Activated CD4-positive, alpha-beta T cell treated with anti-CD3 and anti-CD28 coated beads, Interleukin-2, amount 50 U/mL, for 24 hours (primary cell): ENCODE measurements at regions not wholly inside any gene's neighbourhood (a gene's known extent, or its start where the extent isn't known, plus 50 kb on each side); places are given as distances from the start of the nearest gene placed in this dataset.

Experiments used
- DNase-seq, 2 donors: peaks; one replicate each; pipeline ENCODE4 v3.0.0-alpha.2; 2020; ENCODE audit warnings: low read depth in 1 of 2, low spot score in 1 of 2

DNA sequence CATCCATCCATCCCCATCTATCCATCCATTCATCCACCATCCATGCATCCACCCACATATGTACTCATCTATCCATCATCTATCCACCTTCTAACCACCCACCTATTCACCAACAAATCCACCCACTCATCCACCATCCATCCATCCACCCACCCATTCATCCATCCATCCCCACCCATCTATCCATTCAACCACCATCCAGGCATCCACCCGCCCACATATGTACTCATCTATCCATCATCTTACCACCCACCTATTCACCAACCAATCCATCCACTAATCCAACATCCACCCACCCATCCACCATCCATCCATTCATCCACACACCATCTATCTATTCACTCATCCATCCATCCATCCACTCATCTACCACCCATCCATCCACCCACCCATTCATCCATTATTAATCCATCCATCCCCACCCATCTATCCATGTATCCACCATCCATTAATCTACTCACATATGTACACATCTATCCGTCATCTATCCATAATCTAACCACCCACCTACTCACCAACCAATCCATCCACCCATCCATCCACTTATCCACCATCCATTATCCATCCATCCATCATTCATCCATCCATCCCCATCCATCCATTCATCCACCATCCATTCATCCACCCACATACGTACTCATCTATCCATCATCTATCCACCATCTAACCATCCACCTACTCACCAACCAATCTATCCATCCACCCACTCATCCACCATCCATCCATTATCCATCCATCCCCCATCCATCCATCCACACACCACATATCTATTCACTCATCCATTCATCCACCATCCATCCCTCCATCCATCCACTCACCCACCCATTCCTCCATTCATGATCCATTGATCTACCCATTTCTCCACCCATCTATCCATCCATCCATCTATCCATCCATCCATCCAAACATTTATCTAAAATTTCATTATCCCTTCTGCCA lies 940.0 kb downstream of the BRD1 start:
- DNase-seq: no peak

DNA sequence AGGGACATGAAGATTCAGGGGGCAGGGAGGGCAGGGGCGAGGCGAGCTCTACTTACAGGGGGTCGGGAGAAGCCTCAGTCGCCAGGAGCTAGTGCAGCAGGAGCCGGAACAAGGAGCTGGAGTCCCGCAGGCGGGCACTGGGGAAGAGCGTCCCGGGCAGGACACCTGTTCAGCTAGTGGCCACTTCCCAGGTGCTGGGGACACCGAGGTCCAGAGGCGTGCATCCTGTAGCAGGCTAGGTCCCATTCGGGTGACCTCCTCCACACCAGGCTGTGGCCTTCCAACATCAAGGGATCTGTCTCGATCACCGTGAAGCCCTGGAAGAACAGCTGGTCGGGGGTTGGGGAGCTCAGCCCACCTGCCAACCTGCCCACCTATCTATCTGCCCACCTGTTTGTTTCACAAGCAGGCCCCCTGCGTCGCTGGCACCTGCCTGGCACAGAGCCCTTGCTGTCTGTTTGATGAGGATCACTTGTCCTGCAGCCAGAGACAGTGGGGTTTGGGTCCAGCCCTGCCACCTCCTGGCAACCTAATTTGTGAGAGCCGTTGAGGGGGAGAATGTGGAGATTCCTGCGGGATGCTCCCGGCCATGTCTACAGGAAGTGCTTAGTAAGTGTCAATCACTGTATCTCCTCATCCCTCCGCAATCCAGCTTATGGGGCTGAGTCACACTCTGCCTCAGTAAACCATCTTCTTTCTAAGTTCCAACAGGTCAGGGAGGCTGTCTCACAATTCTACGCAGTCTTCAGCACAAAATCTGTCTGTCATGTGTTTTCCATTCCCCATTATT lies 940.9 kb downstream of the BRD1 start:
- DNase-seq: no peak

DNA sequence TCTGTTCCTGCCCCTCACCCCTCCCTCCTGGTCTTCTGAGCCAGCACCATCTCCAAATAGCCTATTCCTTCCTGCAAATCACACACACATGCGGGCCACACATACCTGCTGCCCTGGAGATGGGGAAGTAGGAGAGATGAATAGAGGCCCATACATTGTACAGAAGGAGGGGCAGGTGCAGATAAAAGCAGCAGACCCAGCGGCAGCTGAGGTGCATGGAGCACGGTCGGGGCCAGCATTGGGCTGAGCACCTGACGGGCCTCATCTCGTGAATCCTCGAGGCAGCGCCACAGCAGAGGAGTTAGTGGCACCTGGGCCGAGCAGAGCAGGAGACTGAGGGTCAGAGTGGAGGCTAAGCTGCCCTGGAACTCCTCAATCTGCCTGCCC lies 941.8 kb downstream of the BRD1 start:
- no peak for DNase-seq

DNA sequence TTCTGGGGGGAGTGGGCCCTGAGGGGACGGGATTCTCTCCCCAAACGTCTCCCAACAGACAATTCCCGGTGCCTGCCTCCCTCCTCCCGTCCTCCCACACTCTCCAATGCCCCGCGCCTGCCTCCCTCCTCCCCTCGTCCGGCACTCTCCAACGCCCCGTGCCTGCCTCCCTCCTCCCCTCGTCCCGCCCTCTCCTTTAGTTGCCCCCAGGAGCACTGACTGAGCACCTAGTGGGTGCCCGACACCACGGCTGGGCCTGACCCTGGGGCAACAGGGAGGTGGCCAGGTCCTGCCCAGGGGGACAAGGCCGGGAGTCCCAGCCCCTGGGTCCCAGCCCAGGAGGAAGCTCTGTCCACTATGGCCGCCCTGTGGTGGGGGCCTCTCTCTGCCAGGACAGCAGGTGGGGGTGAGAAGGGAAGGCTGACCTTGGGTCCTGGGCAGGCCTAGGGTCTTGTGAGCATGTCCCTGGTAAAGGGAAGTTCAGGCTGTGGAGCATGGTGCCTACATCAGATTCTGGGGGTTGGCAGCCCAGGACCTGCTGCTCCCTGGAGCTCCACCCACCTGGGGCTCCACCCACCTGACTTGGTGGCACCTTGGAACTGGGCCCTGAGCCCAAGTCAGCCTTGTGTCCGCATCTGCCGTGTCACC lies 942.3 kb downstream of the BRD1 start:
- no peak for DNase-seq

DNA sequence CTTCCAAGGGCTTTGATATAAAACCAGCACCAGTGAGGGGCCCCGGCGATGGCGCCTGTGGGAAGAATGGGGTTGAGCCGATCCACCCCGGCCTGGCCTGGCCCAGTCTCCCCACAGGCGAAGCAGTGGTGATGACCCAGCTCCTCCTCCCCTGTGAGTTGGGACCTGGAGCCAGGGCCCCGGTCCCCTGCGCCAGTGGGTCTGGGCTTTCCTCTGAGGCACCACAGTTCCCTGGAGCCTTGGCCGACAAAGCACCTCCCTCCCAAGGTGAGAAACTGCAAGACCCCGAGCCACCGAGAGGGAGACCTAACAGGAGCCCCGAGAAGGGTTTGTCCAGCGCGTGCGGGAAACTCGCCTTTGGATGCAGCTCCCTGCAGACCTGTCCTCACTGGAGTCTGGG lies 942.9 kb downstream of the BRD1 start:
- no peak for DNase-seq

DNA sequence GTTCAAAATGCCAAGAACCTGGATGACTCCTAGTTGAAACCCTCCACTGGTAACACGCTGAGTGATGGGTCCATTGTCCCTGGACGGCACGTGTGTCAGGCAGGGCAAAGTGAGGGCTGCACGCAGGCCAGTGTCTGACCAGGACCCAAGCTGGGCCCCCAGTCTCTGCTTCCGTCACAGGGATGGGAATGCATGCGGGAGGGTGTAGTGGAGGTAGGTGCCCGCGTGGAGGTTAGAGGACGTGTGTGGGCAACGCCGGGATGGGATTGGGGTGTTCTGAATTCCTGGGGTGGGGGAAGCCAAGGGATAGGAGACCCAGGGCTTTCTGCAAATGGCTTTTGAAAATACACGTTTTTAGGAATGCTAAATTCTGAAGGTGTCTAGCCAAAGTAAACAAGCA lies 943.3 kb downstream of the BRD1 start:
- no peak for DNase-seq

DNA sequence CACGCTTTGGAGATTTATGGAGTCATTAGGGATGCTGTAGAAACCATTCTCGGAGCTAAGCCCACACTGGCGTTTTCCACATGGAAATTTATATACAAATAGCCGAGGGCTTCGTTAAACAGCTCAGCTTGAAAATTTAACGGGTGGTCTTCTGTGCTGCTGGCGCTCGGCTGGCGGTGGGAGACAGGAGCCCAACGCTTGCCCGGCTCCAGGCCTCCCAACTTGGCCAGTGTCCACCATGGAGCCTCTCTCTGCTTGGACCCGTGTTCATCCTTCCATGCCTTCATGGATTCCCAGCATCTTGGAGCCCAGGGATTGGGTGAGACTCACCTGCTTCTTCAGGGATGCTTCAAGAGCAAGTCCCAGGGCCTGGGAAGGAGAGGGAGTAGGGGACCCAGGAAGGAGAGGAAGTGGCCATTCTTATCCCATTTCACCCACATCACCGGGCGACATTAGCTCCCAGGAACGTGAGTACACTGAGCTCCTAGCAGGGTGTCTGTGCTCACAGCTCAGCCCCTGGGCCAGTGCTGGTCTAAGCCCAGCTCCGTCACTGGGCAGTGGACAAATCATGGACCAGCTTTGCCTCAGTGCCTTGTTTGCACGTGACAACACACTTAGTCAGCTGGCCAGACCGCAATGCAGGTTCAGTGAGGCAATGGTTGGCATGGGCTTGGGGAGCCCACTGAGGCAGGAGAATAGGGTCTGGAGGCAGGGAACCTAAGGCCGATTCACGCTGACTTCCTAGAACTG lies 944.3 kb downstream of the BRD1 start:
- DNase-seq: no peak

DNA sequence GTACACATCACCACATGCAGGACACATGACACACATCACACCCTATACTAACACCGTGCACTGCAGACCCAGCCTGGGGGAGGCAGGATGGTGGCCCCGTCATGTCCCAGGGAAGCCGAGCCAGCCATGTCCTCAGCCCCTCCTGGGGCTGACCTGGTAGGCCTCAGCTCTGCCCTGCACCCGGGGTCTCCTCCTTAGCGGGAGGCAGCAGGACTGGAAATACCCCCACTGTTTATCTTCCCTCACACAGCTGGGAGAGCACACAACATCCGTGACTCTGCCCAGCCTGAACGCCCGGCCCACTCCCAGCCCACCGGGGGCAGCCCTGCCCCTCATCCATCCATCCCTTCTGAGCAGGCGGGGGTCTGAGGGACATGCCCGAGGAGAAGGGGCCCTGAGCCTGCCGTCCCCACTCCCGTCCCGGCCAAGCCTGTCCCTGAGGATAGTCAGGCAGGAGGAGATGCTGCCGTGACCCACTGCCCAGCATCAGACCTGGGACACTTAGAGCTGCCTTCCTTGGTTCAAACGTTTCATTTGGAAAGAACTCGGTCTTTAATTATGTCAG lies 945.0 kb downstream of the BRD1 start:
- no peak for DNase-seq

DNA sequence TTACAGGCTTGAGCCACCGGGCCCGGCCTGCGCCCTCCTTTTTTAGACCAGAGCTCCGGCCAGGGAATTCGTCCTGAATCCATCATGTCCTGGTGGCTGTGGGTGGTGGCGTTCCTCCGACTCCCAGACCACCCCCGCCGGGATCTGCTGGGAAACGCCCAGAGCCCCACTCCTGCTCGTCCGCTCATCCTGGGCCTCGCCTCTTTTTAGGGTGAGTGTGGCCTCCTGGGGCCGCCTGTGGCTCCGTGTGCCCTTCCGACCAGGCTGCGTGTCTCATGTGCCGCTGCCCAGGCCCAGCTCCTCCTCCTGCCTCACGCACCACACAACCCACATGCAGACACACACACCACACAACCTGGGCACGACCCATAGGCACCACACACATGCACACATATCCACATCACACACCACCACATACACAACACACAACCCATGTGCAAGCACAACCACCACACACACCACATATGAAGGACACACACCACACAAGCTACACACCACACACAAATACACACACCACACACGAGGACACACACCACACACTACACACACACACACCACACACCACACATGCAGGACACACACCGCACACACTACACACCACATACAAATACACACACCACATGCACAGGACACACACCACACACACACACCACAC lies 946.2 kb downstream of the BRD1 start:
- DNase-seq: no peak

DNA sequence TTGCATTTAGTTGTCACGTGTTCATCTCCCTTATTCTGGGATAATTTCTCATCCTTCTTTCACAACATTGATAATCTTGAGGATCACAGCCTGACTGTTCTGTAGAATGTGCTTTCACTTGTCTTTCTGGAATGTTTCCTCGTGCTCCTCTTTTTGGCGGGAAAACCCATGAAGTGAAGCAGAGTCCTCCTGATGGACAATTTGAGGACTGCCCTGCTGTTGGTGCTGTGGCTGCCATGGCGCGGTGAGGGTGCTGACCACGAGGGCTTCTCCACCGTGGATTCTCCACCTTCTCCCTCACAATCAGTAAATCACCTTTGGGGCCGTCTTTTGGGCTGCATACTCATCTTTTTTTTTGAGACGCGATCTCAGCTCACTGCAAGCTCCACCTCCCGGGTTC lies 946.9 kb downstream of the BRD1 start:
- no peak for DNase-seq

DNA sequence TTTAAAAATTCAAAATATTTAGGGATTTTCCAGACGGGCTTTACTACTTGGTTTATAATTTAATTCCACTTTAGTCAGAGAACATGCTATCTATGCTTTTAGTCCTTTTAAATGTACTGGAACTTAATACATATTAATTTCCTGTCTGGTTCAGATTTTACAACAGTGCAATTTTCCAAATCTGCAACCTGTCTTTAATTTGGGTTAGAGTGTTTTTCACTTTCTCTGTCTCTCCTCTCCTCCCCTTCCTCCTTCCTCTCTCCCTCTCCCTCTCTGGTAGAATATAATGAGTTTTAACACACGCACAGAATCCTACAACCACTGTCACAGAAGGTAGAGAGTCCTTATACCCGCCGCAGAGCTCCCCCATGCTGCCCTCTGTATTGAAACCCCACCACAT lies 950.7 kb downstream of the BRD1 start:
- no peak for DNase-seq

DNA sequence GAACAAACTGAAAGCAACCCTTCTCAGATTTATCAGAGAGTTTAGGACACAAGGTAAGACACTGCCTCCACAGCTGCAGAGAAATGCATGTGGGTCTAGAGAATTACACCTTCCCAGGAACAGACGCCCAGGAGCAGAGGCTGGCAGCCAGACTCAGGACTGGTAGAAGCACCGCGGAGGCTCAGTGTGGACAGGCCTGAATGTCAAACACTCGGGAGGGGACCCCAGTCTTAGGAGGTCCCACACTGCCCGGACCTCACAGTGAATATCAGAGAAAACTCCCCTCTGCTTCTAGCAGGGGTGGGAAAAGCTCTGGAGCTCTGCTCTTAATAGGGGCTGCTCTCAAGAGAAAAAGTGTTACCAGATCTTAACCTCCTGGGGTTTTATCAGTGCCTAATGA lies 952.7 kb downstream of the BRD1 start:
- no peak for DNase-seq

DNA sequence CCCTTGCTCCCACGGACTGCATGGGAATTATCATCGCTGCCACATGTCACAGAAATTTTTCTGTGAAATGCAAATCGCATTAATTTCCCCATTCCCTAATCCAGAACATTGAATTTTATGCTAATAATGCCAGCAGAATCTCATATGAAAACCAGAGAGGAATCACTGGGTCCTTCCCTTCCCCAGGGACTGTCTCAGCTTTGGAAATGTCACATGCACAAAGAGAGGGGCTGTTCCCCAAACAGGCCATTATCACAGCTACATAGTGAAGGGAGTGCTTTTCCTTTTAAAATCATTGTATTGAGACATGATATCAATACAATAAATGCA lies 954.5 kb downstream of the BRD1 start:
- no peak for DNase-seq

DNA sequence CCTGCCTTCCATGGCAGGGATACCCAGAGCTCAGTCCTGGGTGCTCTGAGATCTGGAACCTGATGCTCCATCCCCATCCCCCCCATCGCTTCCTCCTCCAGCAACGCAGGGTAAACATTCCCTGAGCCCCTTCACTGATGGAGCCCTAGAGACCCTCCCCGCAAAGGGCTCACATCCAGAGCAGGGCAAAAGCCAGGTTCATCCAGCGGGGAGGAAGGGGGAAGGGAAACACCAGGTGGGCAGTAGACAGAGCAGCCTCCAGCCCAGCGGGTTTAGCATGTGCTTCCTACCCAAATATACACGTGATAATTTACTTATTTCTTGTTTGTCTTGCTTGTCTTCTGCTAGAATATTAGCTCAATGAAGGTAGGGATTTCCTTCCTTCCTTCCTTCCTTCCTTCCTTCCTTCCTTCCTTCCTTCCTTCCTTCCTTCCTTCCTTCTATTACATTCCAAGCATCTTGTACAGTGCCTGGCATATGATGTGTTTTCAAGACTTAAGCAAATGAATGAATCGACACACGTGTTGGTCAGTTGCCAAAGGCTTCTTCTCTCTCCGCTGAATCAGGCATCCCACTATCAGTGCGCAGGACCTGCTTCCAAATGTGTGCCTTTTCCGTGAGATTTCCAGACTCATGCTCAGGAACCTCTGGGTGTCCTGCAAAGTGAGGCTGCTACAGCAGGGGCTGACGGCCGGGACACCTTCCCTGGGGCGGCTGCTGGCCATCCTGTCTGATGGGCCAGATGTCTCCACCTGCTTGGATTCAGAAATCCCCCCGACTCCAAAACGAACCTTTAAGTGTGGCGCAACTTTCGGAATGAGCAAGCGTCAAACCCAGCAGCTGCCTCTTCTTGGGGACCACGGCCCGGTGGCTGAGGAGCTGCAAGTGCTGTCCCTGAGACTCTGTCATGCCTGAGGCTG lies 955.1 kb downstream of the BRD1 start:
- no peak for DNase-seq

DNA sequence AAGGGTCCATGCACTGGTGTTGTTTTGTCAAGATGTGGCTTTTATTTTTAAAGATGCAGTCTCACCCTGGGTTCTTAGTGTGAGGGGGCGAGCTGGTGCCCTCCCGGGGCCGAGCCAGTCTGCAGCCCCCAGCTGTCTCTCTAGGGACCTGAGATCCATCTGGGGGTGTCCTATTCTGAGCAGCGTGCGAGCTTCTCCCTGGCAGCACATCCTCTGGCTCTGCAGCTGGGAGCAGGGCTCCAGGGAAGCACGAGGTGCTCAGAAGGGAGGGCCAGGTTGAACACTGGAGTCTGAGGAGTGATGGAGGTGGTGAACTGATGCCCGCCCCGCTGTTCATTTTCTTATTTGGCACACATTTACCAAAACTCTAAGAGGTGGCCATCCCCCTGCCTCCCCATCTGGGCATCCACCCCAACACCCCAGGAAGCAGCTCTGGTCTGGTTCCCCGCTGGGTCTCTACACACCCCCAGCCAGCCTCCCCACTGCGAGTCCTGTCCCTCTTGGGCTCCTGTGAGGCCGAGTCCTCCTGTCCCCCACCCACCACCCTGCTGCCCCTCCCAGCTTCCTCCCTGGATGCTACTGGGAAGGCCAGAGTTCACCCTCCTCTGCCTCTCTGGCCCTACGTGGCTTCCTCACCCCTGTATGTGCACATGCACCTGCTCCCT lies 956.4 kb downstream of the BRD1 start:
- no peak for DNase-seq

DNA sequence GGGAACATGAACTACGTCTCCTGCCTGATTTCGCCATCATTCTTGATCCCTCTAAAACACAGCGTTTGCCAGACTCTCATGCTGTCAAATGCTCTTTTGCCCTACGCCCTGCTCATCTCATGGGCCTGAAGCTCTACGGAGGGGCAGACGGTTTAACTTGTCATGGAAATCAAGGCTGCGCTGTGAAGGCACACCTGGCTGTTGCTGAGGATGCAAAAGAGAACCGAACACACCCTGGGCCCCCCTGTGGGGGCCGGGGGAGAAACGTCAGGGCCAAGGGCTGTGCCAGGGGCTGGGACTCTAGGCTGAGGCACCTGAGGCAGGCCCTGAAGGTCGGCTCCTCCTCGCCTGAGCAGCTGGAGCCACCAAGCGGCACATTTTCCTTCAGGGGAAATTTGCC lies 957.2 kb downstream of the BRD1 start:
- DNase-seq: no peak

DNA sequence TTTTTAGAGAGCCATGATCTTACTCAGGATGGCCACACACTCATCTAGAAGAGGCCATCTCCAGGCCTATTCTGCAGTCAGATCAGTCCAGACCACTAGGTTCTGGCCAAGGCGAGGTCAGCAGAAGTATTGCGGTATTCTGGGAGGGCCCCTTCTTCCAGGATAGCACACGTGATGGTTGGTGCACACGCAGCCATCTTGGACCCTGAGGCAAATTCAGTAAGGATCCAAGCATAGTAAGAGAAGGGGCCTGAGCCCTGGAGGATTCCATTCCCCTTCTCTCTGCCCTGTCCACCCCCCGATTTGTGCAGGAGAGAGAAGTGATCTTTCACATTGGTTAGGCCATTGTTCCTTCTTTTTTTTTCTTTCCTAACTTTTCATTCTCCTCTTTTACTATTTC lies 957.9 kb downstream of the BRD1 start:
- no peak for DNase-seq

DNA sequence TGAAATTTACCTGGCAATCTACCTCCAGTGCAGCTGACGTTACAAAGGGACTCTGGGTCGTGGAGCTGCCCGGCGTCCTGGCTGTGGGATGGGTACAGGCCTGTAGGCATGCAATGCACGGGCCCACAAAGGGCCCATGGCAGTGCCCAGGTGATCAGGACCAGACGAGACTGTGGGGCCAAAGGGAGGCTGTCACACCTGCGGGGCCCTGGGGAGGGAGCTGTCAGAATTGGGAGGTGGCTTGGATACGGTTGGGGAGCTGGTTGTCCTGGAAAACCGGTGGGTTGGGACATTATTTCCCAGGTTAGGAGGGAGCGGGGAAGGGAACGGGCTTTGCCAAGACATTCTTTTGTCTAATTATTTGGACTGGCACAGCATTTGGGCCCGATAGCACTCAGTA lies 958.5 kb downstream of the BRD1 start:
- no peak for DNase-seq

DNA sequence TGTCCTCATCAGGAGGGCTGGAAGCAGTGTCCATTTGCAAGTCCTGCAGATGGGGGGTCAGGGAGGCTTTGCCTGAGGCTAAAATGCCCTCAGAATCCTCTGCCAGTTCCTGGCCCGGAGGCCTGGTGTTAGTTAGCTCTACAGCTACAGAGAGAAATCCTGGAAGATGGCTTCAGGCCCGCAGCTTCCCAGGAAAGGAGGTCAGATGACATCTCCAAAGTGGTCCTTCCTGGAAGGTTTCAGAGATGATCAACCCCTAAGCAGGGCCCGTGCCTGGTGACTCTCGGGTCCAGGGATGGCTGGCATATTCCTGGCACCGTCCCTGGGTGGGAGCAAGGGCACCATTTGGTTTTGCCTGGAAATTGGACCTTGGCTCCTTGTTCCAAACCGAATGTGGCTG lies 959.1 kb downstream of the BRD1 start:
- DNase-seq: no peak
